Left renal pelvis (tissue), 4 donors: ENCODE measurements at regions not wholly inside any gene's neighbourhood (a gene's known extent, or its start where the extent isn't known, plus 50 kb on each side); places are given as distances from the start of the nearest gene placed in this dataset.
"Not testable (repeated sequence)": the region's sequence is repeated elsewhere in the genome, so short reads cannot be mapped to it uniquely, and the experiment has no call there.

Source experiments
- DNase-seq, 4 donors: peaks; one replicate each; pipeline ENCODE4 v3.0.0-alpha.2; 2013; ENCODE audit warnings: low read depth in 4 of 4, low spot score in 3 of 4

DNA sequence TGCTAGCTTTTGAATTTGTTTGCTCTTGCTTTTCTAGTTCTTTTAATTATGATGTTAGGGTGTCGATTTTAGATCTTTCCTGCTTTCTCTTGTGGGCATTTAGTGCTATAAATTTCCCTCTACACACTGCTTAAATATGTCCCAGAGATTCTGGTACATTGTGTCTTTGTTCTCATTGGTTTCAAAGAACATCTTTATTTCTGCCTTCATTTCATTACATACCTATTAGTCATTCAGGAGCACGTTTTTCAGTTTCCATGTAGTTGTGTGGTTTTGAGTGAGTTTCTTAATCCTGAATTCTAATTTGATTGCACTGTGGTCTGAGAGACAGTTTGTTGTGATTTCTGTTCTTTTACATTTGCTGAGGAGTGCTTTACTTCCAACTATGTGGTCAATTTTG, 51.2 kb upstream of the MB21D2 start:
- not testable (repeated sequence) for DNase-seq

DNA sequence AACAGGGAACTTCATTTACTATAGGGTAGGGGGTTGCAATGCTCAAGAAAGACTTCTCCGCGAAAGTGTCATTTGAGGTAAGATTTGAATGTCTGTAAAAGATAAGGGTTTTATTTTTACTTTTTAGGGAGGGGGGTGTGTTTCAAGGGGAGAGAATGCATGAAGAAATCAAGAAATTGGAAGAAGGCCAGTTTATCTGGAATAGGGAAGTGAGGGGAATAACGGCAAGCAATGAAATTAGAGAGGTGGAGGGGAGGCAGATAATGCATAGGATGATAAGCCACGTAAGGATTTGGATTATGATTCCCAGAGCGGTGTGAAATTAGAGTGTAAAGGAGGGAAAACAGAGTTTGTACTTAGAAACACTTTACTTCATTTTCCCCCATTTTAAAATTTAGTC, 63.0 kb upstream of the MB21D2 start:
- DNase-seq, result no peak

DNA sequence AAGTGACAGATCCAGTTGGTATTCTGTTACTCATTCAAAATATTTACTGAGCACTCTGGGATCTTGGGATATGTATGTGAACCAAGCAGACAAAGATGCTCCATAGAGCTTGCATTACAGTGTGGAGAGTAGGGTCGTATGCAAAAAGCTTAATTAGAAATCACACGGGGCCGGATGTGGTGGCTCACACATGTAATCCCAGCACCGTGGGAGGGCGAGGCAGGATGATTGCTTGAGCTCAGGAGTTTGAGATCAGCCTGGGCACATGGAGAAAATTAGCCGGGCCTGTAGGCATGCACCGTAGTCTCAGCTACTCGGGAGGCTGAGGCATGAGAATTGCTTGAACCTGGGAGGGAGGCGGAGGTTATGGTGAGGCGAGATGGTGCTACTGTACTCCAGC, 68.7 kb upstream of the MB21D2 start:
- DNase-seq, result no peak

DNA sequence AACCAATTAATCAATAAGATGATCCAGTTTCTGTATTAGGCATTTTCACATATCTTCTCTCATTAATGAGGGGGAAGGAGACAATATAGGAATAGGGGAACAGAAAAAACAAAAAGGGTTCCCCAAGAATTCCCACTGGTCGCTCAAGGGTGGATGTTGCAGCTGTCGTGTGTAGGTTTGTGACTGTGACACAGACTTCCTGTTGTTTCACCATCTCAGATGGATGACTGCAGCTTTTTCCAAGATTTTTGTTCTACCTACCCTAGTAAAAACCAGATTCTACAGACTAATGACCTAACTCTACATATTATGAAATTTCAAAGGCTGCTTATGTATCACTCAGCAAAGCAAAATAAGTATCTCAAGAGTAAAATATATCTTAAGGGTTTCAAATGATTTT, 73.7 kb upstream of the MB21D2 start:
- no peak for DNase-seq

DNA sequence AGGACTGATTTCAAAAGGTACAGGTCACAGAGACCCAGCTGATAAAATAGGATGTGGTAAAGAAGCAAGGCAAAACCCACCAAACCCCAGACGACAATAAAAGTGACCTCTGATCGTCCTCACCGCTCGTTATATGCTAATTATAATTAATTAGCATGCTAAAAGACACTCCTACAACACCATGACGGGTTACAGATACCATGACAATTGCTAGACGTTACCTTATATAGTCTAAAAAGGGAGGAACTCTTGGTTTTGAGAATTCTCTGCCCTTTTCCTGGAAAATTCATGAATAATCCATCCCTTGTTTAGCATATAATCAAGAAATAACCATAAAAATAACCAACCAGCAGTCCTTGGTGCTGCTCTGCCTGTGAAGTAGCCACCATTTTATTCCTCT, 74.7 kb upstream of the MB21D2 start:
- no peak for DNase-seq

DNA sequence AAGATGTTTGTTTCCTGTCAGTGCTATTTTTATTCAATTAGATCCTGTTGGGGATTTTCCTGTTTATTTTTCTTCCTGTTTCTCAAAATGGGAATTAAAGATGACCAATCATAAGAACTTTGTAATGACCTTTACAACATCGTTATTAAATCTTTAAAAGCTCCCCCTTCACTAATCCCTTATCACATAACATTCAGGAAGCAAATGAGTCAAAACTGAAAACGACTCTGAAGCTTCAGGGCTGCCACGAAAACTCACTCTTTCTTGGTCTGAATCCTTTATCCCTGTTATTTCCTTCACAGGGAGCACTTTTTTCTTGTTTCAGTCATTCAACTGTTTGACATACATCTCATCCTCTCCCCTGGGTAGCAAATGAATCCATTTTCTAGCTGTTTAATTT, 75.8 kb upstream of the MB21D2 start:
- DNase-seq, result no peak

DNA sequence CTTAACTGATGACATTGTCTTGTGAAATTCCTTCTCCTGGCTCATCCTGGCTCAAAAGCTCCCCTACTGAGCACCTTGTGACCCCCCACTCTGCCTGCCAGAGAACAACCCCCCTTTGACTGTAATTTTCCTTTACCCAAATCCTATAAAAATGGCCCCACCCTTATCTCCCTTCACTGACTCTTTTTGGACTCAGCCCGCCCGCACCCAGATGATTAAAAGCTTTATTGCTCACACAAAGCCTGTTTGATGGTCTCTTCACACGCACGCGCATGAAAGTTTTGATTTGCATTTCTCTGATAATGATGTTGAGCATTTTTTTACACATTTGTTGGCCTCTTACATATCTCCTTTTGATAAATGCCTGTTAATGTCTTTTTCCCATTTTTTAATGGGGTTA, 83.5 kb upstream of the MB21D2 start:
- not testable (repeated sequence) for DNase-seq

DNA sequence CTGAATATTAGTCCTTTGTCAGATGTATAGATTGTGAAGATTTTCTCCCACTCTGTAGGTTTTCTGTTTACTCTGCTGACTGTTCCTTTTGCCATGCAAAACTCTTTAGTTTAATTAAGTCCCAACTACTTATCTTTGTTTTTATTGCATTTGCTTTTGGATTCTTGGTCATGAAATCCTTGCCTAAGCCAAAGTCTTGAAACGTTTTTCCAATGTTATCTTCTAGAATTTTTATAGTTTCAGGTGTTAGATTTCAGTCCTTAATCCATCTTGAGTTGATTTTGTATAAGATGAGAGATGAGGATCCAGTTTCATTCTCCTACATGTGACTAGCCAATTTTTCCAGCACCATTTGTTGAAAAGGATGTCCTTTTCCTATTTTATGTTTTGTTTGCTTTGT, 86.0 kb upstream of the MB21D2 start:
- DNase-seq, result not testable (repeated sequence)

DNA sequence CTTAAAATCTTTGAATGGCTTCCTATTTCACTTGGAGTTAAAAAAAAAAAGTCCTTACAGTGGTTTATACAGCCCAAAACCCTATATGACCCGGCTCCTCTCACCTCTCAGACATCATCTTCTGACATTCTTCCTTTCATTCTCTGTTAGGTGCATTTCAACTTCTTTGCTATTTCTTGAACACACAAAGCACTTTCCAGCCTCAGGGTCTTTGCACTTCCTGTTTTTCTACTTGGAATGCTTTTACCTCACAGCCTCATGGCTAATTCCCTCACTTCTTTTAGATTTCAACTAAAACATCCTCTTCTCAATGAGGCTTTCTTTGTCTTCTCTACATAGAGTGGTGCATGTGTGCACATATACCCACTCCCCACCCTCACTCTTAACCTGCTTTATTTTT, 91.0 kb upstream of the MB21D2 start:
- no peak for DNase-seq

DNA sequence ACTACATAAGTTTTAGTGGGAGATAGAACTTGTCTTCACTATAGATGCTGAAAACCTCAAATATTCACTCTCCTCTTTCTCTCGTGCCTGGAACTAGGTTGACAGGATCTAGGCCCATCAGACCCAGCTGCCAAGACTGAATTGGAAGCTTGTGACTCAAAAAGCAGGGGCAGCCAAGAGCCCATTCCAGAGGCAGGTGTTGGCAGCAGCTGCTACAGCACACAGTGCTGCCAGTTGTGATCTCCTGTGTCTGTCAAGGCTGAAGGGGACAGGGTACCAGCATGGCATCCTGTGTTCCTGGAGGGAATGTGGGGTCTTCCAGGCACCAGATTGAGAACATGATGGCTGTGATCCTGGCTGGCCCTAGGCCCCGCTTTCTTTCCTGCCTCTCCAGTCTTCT, 92.5 kb upstream of the MB21D2 start:
- no peak for DNase-seq

DNA sequence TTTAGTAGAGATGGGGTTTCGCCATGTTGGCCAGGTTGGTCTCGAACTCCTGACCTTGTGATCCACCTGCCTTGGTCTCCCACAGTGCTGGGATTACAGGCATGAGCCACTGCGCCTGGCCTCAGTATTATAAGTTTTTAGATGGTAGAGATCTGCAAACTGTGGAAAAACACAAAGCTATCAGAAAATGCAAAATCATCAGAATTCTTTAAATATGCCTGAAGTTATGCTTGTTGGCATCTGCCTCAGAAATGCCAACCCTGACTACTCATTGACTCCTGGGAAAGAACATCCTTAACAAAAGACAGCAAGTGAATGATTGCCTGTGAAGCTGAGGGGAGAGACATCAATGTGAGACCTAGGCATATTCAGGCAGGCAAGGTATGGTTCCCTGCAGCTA, 94.3 kb upstream of the MB21D2 start:
- DNase-seq, result no peak

DNA sequence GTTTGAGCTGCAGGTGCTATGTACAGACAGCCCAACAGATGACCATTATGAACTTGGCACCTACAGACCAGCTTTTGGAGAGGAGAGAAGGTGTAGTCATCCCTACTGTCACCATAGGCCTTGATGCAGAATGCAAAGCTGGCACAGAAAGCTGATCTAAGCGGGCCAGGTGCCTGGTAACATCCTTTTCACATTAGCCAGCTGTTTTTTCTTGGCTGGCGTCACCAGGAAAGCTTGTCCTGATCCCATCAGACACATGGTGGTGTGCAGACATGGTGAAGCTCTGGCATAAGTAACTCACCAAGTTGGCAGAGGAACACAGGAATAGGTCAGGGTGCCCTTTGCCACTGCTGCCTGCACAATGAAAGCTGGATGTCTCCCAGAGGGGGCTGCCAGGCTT, 97.2 kb upstream of the MB21D2 start:
- DNase-seq, result no peak

DNA sequence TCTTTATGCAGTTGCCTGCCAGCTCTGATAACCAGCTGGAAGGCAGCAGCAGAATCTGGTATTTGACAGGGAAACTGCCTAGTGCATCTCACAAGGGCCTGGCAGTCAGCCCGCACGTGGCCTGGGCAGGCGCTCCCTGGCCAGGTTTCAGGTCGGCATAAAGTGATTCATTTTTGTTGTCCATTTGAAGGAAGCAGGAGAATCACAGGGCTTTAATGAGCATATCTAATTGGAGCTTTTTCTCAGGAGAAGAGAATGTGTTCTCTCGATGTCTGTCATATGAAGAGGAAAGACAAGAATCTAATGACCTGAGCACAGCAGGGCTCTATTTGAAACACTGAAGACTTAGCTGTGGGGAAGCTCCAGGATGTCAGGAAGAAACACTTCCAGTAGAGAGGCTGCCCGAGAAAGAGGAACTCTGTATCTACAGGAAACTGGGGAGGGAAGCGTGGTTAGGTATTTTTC, 98.8 kb upstream of the MB21D2 start:
- DNase-seq, result no peak

DNA sequence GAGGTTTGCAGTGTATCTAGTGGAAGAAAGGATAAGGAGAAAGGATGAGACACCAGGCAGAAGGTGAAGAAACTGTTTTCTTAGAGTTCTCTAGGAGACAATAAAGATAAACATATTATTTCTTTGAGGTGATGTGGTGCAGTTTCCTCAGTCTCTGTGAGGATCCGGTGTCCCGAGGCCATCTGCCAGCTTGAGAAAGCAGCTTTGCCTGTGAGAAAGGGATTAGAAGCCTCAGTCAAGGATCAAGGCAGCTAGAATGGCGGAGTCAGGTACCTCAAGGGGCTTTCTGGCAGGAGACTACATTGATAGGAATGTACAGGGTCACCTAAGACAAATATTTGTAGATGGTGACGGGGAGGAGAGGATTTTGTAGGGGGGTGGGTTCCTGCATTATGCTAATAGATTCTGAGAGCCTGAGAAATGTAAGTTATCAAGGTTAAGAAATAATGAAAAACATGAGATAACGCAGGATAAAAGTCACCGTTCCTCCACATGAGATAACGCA, 103.9 kb upstream of the MB21D2 start:
- no peak for DNase-seq

DNA sequence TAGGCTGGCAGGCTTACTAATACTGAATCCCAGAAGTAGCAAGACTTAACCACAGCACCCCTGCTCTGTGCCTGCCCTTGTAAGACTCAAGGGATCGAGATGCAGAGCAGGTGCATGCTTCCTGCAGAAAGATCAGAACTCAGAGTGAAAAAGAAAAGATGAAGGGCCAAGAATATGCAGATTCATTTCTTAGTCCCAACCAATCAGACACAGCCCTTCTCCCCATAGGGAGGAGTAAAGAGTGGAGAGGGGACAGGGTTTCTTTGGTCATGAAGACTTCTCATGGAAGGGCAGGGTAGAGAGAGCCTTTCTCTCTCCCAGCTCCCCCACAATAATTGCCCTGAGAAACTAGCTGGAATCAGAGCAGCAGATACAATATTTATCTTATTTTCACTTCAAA, 105.6 kb upstream of the MB21D2 start:
- DNase-seq, result no peak

DNA sequence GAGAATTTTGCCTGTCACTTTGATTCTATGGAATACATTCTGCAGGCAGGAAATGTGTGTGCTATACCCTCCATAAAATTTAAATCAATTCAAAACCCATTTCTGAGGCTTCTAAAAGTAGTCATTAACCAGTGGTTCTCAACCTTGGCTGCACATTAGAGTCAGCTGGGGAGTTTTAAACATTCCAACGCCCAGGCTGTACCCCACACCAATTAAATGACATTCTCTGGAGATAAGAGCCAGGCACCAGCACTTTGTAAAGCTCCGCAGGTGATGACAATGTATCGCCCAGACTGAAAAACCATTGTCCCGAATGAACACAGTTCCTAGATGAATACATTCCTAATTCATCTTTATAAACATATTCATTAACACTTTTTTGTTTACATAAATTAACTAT, 110.6 kb upstream of the MB21D2 start:
- no peak for DNase-seq

DNA sequence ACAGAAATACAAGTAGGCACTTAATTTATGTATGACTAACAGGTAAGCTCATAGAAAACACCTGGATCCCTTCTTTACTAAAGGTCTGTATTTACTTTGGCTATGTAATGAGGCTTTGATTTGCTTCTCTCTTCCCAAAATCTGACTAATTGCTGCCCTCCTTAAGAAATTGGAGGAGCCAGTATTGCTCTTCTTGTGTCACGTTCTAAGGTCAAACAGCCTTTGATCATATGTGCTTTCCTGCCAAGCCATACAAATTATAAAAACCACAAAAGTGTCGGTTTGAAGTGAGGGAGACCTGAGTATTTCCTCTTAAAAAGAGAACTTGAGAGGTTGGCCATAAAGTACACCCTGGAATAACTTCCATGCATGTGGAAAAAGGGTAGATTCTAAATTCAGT, 112.1 kb upstream of the MB21D2 start:
- DNase-seq, result no peak

DNA sequence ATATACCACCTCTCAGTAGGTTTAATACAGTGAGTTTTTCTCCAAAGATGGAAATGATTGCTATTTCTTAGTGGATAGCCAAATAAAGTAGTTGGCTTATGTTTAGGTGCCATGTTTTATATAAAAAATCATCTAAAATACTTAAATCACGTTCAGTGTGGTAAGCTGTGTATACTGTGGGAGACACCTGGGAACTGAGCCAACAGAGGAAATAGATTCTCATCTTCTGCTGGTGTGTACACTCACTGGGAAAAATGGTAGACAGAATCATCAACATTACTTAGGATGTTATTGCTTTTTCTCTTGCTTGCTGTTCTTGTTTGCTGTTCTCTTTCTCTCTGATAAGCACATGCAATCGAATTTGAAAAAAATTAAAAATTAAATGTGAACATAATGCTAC, 112.6 kb upstream of the MB21D2 start:
- DNase-seq, result no peak

DNA sequence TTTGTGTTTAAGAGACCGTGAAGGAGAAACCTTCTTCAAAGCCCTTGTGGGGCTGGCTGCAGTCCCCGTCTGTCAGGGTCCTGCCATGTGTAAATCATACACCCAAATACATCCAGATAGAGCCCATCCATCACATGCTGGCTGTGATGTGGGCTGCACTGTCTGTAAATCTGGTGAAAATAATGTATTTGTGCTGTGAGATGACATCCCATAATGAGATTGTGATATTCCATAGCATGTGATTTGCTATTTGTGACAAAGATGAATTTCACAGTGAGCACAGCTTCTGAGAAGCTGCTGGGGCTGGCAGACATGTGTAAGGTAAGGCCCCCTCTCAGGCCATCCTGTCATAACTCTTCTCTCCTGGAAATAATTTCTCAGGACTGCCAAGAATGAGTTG, 114.3 kb upstream of the MB21D2 start:
- DNase-seq, result no peak

DNA sequence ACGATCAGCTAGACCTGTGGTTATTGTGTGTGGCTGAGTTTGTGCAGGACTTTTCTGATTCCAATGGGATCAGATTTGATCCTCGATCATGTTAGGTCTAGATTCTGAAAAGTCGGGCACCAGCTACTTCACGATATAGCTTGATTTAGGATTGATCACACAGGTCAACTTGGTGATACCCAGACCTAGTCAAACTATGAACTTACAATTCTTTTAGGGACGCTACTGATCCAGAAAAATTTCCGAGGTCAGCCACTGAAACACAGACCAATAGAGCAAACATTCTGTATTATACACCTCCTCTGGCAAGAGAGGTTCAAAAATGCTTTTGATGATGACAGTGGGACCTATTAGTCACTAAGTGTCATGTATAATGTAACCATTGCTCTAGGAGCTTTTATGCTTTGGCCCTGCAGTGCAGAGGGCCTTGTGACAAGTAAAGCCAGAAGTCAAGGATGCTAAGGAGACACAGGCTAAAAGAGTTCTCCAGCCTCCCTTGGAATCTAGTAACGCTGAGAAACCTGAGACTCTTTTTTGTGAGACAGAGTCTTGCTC, 115.6 kb upstream of the MB21D2 start:
- no peak for DNase-seq

DNA sequence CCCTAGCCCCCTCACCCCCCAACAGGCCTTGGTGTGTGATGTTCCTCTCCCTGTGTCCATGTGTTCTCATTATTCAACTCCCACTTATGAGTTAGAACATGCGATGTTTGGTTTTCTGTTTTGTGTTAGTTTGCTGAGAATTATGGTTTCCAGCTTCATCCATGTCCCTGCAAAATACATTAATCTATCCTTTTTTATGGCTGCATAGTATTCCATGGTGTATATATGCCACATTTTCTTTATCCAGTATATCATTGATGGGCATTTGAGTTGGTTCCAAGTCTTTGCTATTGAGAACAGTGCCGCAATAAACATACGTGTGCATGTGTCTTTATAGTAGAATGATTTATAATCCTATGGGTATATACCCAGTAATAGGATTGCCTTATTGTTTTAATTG, 120.2 kb upstream of the MB21D2 start:
- DNase-seq, result not testable (repeated sequence)

DNA sequence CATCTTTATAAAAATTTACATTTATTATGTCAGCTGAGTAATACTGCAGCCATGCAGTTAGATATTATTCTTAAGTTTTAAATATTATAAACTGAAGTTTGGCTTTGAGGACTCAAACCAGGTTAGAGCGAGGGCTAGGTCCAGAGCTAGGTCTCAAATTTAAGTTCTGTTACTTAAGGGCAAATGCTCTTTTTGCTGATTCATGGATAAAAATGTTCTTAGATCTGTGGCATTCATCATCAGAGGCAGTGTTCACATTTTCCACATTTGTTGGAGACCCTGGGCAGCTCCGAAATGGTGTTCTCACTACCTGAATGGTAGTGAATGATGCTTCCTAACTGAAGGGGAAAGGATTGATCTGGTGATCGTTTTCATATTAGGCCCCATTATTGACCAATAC, 121.4 kb upstream of the MB21D2 start:
- no peak for DNase-seq
